ENCODE measurements at regions not wholly inside any gene's neighbourhood (a gene's known extent, or its start where the extent isn't known, plus 50 kb on each side); places are given as distances from the start of the nearest gene placed in this dataset.
"Not testable (repeated sequence)": the region's sequence is repeated elsewhere in the genome, so short reads cannot be mapped to it uniquely, and the experiment has no call there.

DNA sequence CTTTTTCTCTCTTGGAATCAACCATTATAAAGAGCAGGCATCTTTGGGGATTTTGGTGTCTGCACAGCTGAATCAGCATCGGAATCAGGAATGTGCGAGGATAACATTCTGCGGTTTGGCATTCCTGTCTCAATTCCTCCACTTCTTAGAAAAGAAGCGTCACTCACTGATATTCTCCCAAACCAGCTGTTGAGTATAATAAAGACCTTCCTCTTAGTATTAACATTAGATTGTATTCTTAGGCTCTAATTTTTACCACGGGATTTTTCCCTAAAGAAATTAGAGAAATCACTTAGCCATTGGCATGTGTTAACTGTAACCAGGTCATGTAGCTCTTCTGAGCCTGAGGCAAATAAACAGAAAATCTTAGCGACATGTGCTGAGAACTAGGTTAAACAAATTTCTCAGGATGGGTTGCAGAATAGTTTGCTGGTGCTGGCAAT is 128.7 kb downstream of the TMX1 start:
- Histone ChIP-seq H3K36me3 (ENCODE audit: control insufficient read depth, insufficient read depth, low read length) (no peaks in the 10 kb centered on the region), H3K9me3 (ENCODE audit: control insufficient read depth, insufficient read depth, low read depth, low read length) (no peaks in the 10 kb centered on the region), H3K4me3 (ENCODE audit: low read depth, low read length) (no peak overlapping the region), H3K27me3 (ENCODE audit: control insufficient read depth, insufficient read depth, low read length) (no peaks in the 10 kb centered on the region), H3K9ac (ENCODE audit: low read length) (no peak overlapping the region), H3K4me1 (ENCODE audit: control insufficient read depth, insufficient read depth, low read length) (peaks cover 8% of the 10 kb centered on the region), H3K27ac (ENCODE audit: low read depth, low read length) (no peak overlapping the region)

DNA sequence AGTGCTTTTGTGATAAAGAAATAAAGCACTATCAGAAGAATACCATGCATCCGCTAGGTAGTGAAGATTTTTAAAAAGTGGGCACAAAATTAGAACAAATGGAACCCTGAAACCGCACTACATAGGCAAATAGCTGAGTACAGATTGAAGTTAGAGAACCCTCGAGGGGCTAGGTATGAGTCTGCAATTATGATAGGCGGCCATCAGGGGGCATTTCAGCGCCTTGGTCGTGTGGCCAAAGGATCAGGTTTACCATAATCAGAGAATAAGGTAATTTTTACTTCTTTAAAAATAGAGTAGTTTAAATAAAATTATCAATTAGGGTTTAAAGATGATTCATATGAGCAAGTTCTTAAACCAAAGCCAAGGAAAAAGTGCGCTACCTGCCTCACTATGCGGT is 129.8 kb downstream of the TMX1 start:
- no peaks in the 10 kb centered on the region for H3K27me3 ChIP-seq (ENCODE audit: control insufficient read depth, insufficient read depth, low read length)
- H3K9ac ChIP-seq (ENCODE audit: low read length) = no peak overlapping the region
- no peaks in the 10 kb centered on the region for H3K9me3 ChIP-seq (ENCODE audit: control insufficient read depth, insufficient read depth, low read depth, low read length)
- no peaks in the 10 kb centered on the region for H3K36me3 ChIP-seq (ENCODE audit: control insufficient read depth, insufficient read depth, low read length)
- peaks cover 8% of the 10 kb centered on the region for H3K4me1 ChIP-seq (ENCODE audit: control insufficient read depth, insufficient read depth, low read length)
- no peak overlapping the region for H3K4me3 ChIP-seq (ENCODE audit: low read depth, low read length)
- H3K27ac ChIP-seq (ENCODE audit: low read depth, low read length) = no peak overlapping the region

DNA sequence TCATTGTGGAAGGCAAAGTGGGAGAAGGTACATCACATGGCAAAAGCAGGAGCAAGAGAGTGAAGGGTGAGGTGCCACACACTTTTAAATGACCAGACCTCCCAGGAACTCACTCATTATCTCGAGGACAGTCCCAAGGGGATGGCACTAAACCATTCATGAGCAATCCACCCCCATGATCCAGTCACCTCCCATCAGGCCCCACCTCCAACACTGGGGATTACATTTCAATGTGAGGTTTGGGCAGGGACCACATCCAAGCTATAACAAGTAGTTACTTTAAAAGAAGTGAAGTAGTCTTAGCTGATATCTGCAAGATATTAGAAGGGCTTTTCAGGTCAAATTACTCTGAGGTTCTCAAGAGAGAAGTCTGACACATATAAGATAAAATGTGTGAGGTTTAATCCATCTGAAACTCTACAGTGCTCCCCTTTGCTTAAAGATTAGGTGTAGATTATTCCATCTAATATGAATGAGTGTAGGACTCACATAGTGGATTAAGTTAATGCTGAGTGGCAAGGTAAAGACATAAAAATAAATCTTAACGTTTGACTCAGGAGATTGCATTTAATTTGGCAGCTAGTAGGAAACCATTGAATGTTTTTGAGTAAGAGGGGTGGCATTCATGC is 130.8 kb downstream of the TMX1 start:
- no peaks in the 10 kb centered on the region for H3K27me3 ChIP-seq (ENCODE audit: control insufficient read depth, insufficient read depth, low read length)
- no peak overlapping the region for H3K4me3 ChIP-seq (ENCODE audit: low read depth, low read length)
- no peak overlapping the region for H3K9ac ChIP-seq (ENCODE audit: low read length)
- H3K4me1 ChIP-seq (ENCODE audit: control insufficient read depth, insufficient read depth, low read length) = peaks cover 8% of the 10 kb centered on the region
- no peaks in the 10 kb centered on the region for H3K9me3 ChIP-seq (ENCODE audit: control insufficient read depth, insufficient read depth, low read depth, low read length)
- H3K27ac ChIP-seq (ENCODE audit: low read depth, low read length) = no peak overlapping the region
- no peaks in the 10 kb centered on the region for H3K36me3 ChIP-seq (ENCODE audit: control insufficient read depth, insufficient read depth, low read length)

DNA sequence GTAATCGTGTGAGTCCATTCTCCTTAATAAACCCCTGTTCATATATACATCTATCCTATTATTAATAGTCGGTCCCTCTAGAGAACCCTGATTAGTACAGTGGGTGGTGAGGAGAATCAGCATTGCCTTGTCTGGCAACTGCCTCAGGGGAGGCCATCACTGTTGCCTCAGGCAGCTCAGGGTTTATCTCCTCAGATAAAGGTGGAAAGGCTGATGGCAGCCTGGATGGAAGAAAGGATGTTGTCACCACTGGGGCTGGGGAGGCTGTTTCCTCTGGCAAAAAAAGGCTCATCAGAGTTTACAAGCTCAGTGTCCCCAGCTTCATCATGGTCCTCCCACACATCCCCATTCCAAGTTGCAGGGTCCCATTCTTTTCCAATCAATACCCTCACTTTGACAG is 137.1 kb downstream of the TMX1 start:
- not testable (repeated sequence) for H3K9me3 ChIP-seq (ENCODE audit: control insufficient read depth, insufficient read depth, low read depth, low read length); H3K4me3 ChIP-seq (ENCODE audit: low read depth, low read length); H3K27ac ChIP-seq (ENCODE audit: low read depth, low read length); H3K36me3 ChIP-seq (ENCODE audit: control insufficient read depth, insufficient read depth, low read length); H3K4me1 ChIP-seq (ENCODE audit: control insufficient read depth, insufficient read depth, low read length); H3K27me3 ChIP-seq (ENCODE audit: control insufficient read depth, insufficient read depth, low read length); H3K9ac ChIP-seq (ENCODE audit: low read length)

DNA sequence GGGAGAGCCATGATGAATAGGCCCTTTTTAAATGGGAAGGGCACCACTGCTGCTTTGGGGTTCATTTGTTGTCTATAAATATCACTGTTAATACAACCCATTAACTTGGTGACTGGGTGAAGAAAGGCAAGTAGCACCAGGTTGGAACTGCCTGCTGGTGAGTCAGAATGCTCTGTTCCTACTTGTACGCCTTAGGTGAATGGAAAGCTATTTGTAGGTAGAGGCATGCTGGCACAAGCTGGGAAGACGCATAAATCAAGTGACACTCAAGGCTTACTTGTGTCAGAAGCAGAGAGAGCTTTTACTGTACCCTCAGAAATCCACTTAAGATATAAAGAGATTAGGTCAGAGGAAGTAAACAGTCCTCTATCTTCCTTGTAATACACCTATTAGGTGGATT is 142.5 kb downstream of the TMX1 start:
- no peak overlapping the region for H3K4me3 ChIP-seq (ENCODE audit: low read depth, low read length)
- no peak overlapping the region for H3K27ac ChIP-seq (ENCODE audit: low read depth, low read length)
- no peaks in the 10 kb centered on the region for H3K4me1 ChIP-seq (ENCODE audit: control insufficient read depth, insufficient read depth, low read length)
- no peaks in the 10 kb centered on the region for H3K36me3 ChIP-seq (ENCODE audit: control insufficient read depth, insufficient read depth, low read length)
- H3K9me3 ChIP-seq (ENCODE audit: control insufficient read depth, insufficient read depth, low read depth, low read length) = no peaks in the 10 kb centered on the region
- no peak overlapping the region for H3K9ac ChIP-seq (ENCODE audit: low read length)
- no peaks in the 10 kb centered on the region for H3K27me3 ChIP-seq (ENCODE audit: control insufficient read depth, insufficient read depth, low read length)

DNA sequence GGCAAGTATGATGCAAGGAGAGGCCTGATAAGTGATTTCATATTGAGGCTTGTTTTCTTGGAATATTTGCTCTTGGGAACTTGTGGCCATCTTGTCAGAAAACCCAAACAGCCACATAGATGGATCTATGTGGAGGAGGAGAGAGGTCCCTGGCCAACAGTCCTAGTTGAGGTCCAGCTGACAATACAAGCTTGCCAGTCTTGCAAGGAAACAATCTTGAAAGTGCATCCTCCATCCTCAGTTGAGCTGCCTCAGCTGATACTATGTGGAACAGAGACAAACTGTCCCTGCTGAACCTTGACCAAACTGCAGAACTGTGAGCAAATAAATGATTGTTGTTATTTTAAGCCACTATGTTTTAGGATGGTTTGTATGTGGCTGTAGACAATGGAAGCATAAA is 146.4 kb downstream of the TMX1 start:
- H3K27me3 ChIP-seq (ENCODE audit: control insufficient read depth, insufficient read depth, low read length) = no peaks in the 10 kb centered on the region
- no peaks in the 10 kb centered on the region for H3K36me3 ChIP-seq (ENCODE audit: control insufficient read depth, insufficient read depth, low read length)
- no peak overlapping the region for H3K9ac ChIP-seq (ENCODE audit: low read length)
- no peak overlapping the region for H3K4me3 ChIP-seq (ENCODE audit: low read depth, low read length)
- no peak overlapping the region for H3K27ac ChIP-seq (ENCODE audit: low read depth, low read length)
- no peaks in the 10 kb centered on the region for H3K4me1 ChIP-seq (ENCODE audit: control insufficient read depth, insufficient read depth, low read length)
- no peaks in the 10 kb centered on the region for H3K9me3 ChIP-seq (ENCODE audit: control insufficient read depth, insufficient read depth, low read depth, low read length)

DNA sequence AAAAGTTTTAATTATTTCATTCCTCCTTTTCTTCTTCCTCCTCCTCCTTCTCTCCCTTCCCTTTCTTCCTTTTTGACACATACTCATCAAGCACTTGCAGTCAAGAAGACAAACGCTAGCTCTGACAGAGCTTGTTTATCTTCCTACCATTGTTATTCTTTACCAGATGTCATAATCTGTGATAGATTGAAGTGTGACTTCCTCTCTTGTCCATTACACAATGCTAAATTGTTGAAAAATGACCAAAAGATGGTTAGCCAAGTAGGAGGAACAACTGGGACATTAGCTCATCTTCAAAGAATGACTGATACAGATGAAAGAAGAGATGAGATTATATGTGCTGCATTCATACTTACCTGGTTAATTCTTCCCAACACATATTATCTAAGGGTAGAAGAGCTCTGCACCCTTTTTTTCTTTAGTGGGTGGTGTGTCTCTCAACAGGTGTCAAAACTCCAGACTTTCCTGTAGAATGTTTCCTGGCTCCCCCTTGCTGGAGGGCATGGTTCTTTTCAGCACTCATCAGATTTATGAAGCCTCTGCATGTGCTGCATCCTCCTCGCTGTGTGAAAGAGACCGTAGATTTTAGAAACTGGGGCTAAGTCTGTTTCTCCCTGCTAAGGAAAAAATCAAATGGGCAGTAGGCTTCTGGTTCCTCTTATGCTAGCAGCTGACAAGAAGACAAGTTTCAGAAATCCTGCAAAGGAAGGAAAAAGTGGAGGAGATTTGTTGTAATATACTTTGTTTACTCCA is 147.1 kb downstream of the TMX1 start:
- Histone ChIP-seq H3K9ac (ENCODE audit: low read length) (no peak overlapping the region), H3K4me1 (ENCODE audit: control insufficient read depth, insufficient read depth, low read length) (no peaks in the 10 kb centered on the region), H3K4me3 (ENCODE audit: low read depth, low read length) (no peak overlapping the region), H3K27ac (ENCODE audit: low read depth, low read length) (no peak overlapping the region), H3K36me3 (ENCODE audit: control insufficient read depth, insufficient read depth, low read length) (no peaks in the 10 kb centered on the region), H3K27me3 (ENCODE audit: control insufficient read depth, insufficient read depth, low read length) (no peaks in the 10 kb centered on the region), H3K9me3 (ENCODE audit: control insufficient read depth, insufficient read depth, low read depth, low read length) (no peaks in the 10 kb centered on the region)

DNA sequence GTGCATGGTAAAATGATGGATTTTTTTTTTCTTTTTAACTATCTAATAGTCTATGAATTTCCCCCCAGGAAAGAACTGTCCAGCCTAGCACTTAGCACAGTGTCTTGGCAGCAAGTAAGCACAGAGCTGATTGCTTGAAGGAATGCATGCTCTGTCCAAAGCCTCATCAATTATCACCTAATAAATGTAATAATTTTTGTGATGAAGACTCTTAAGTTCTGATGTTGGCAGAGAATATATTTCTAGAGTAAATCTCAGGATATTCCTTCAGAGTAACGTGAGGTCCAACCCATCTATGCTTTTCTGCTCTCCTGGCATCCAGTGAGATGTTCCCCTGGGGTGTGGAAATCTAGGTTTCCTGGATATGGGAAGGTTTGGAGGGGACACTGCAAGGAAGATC is 152.4 kb downstream of the TMX1 start:
- Histone ChIP-seq H3K9ac (ENCODE audit: low read length) (no peak overlapping the region), H3K27me3 (ENCODE audit: control insufficient read depth, insufficient read depth, low read length) (no peaks in the 10 kb centered on the region), H3K27ac (ENCODE audit: low read depth, low read length) (no peak overlapping the region), H3K9me3 (ENCODE audit: control insufficient read depth, insufficient read depth, low read depth, low read length) (no peaks in the 10 kb centered on the region), H3K4me1 (ENCODE audit: control insufficient read depth, insufficient read depth, low read length) (peaks cover 14% of the 10 kb centered on the region; the same call in 1 of the 2 replicates), H3K4me3 (ENCODE audit: low read depth, low read length) (no peak overlapping the region), H3K36me3 (ENCODE audit: control insufficient read depth, insufficient read depth, low read length) (no peaks in the 10 kb centered on the region)

DNA sequence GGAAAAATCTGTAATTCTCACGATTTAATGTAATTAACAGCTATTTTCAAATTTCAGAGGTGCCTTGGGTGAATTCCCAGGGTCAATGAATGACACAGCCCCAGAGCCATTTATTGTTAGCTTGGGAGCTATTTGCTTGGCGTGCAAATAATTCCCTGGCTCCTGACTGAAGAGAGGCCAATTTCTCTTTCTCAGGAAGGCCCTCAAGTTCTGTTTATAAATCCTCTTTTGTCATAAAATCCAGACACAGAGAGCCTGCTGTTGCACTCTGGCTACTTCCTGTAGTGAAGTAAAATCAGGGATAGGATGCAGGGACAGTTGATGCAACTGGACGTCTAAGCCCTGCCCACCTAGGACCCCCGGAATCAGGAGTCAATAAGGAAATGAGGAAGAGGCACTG is 154.3 kb downstream of the TMX1 start:
- no peak overlapping the region for H3K9ac ChIP-seq (ENCODE audit: low read length)
- no peaks in the 10 kb centered on the region for H3K27me3 ChIP-seq (ENCODE audit: control insufficient read depth, insufficient read depth, low read length)
- H3K4me3 ChIP-seq (ENCODE audit: low read depth, low read length) = no peak overlapping the region
- H3K36me3 ChIP-seq (ENCODE audit: control insufficient read depth, insufficient read depth, low read length) = no peaks in the 10 kb centered on the region
- no peaks in the 10 kb centered on the region for H3K9me3 ChIP-seq (ENCODE audit: control insufficient read depth, insufficient read depth, low read depth, low read length)
- no peak overlapping the region for H3K27ac ChIP-seq (ENCODE audit: low read depth, low read length)
- peaks cover 17% of the 10 kb centered on the region; the same call in 1 of the 2 replicates for H3K4me1 ChIP-seq (ENCODE audit: control insufficient read depth, insufficient read depth, low read length)

DNA sequence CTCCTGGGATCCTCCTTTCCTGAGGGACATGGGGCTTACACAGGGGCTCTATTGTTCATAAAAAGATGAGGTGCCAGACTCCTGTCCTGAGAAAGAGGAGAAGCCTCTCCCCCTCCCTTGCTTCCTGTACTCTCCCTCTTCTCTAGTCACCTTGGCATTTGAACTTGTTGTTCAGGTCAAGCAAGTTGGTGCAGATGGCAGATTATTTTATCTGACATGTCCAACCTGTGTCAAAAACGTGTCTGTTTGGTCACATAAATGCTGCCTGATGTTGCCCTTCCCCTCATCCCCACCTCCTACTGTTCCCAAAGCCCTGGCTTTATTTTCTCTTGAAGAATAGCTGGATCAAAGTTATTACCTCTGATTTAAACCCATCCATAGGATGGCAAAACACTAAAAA is 154.8 kb downstream of the TMX1 start:
- Histone ChIP-seq H3K4me1 (ENCODE audit: control insufficient read depth, insufficient read depth, low read length) (peaks cover 17% of the 10 kb centered on the region; the same call in 1 of the 2 replicates), H3K9me3 (ENCODE audit: control insufficient read depth, insufficient read depth, low read depth, low read length) (no peaks in the 10 kb centered on the region), H3K36me3 (ENCODE audit: control insufficient read depth, insufficient read depth, low read length) (no peaks in the 10 kb centered on the region), H3K27ac (ENCODE audit: low read depth, low read length) (no peak overlapping the region), H3K4me3 (ENCODE audit: low read depth, low read length) (no peak overlapping the region), H3K9ac (ENCODE audit: low read length) (no peak overlapping the region), H3K27me3 (ENCODE audit: control insufficient read depth, insufficient read depth, low read length) (no peaks in the 10 kb centered on the region)

DNA sequence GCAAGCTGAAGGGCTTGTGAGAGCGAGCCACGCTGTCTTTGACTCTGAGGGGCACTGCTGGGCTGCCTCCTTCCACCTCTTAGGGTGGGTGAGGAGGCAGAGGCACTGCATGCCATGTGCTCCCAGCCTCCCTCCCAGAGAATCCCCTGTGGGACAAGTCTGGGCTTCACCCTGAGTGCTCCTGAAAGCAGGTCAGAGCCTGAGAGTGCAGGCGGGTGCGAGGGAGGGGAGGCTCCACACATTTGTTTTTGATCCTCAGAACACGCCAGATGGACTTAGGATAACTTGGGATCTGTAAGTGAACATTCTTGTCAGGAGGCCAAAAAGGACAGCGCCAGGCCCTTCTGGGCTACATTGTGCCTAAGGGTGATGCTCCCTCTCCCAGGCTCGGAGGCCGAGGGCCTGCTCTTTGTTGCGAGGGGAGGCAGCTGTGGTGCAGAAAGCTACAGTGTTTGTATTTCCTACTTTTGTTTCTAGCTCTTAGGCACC is 155.4 kb downstream of the TMX1 start:
- no peaks in the 10 kb centered on the region for H3K9me3 ChIP-seq (ENCODE audit: control insufficient read depth, insufficient read depth, low read depth, low read length)
- no peaks in the 10 kb centered on the region for H3K36me3 ChIP-seq (ENCODE audit: control insufficient read depth, insufficient read depth, low read length)
- no peak overlapping the region for H3K27ac ChIP-seq (ENCODE audit: low read depth, low read length)

More for the DNA sequence above, 155.4 kb downstream of the TMX1 start:
- Histone ChIP-seq H3K9ac (ENCODE audit: low read length) (no peak overlapping the region), H3K27me3 (ENCODE audit: control insufficient read depth, insufficient read depth, low read length) (no peaks in the 10 kb centered on the region), H3K4me1 (ENCODE audit: control insufficient read depth, insufficient read depth, low read length) (peaks cover 17% of the 10 kb centered on the region; the same call in 1 of the 2 replicates), H3K4me3 (ENCODE audit: low read depth, low read length) (no peak overlapping the region)

All from HUES6 (cell line).